HUES64 (cell line): ENCODE measurements at regions not wholly inside any gene's neighbourhood (a gene's known extent, or its start where the extent isn't known, plus 50 kb on each side); places are given as distances from the start of the nearest gene placed in this dataset.

Experiments used
- H3K27ac ChIP-seq: 2 replicates; pipeline ENCODE4 v1.7.0; 2013; ENCODE audit warnings: low read depth, low read length, inconsistent platforms
- H3K27me3 ChIP-seq: 2 replicates; pipeline ENCODE4 v1.6.1; 2013; ENCODE audit warnings: mild to moderate bottlenecking, low read length; ENCODE audit not compliant: insufficient read depth
- H3K36me3 ChIP-seq: 2 replicates; pipeline ENCODE4 v1.6.1; 2013; ENCODE audit warnings: mild to moderate bottlenecking, low read length; ENCODE audit not compliant: insufficient read depth
- H3K4me1 ChIP-seq: 2 replicates; pipeline ENCODE4 v1.6.1; 2013; ENCODE audit warnings: mild to moderate bottlenecking, low read length, moderate library complexity; ENCODE audit not compliant: insufficient read depth
- H3K4me3 ChIP-seq: 2 replicates; pipeline ENCODE4 v1.5.1; 2013; ENCODE audit warnings: mild to moderate bottlenecking, low read length, moderate library complexity
- H3K9ac ChIP-seq: 2 replicates; pipeline ENCODE4 v1.6.1; 2013; ENCODE audit warnings: mild to moderate bottlenecking, low read depth, low read length
- H3K9me3 ChIP-seq: 2 replicates; pipeline ENCODE4 v1.6.1; 2013; ENCODE audit warnings: low read depth, low read length; ENCODE audit not compliant: insufficient read depth
- WGBS: fragments of 150-250, 120-280 bp; methylation state at CpG from one replicate; pipeline ENCODE4 v1.1.7; 2013; ENCODE audit warnings: missing lambda C conversion rate; 5-methylcytosine and 5-hydroxymethylcytosine counted together

GRCh38 chr1:38129971-38130370, 83.4 kb upstream of the POU3F1 start:
- no peaks in the 10 kb centered on the region; the same call in 1 of the 2 replicates for H3K4me1 ChIP-seq
- H3K4me3 ChIP-seq: no peak overlapping the region
- no peaks in the 10 kb centered on the region for H3K36me3 ChIP-seq
- H3K9me3 ChIP-seq: no peaks in the 10 kb centered on the region
- no peaks in the 10 kb centered on the region; the same call in 1 of the 2 replicates for H3K27me3 ChIP-seq
- no peak overlapping the region for H3K27ac ChIP-seq
- no peak overlapping the region for H3K9ac ChIP-seq
- WGBS: 80% methylated on average over 2 of the region's 2 CpGs

- Histone ChIP-seq H3K4me3 (no peak overlapping the region), H3K4me1 (no peaks in the 10 kb centered on the region; the same call in 1 of the 2 replicates), H3K9ac (no peak overlapping the region), H3K27ac (no peak overlapping the region), H3K27me3 (no peaks in the 10 kb centered on the region), H3K9me3 (no peaks in the 10 kb centered on the region), H3K36me3 (no peaks in the 10 kb centered on the region)
- 78% methylated on average over 5 of the region's 5 CpGs for WGBS
These were observed 82.9 kb upstream of the POU3F1 start for GRCh38 chr1:38129473-38129872.

GRCh38 chr1:38128926-38129453, 82.4 kb upstream of the POU3F1 start:
- Histone ChIP-seq H3K27me3 (no peaks in the 10 kb centered on the region), H3K4me1 (no peaks in the 10 kb centered on the region; the same call in 1 of the 2 replicates), H3K4me3 (no peak overlapping the region), H3K27ac (no peak overlapping the region), H3K9me3 (no peaks in the 10 kb centered on the region), H3K9ac (no peak overlapping the region), H3K36me3 (no peaks in the 10 kb centered on the region)
- WGBS: 92% methylated on average over 9 of the region's 9 CpGs

- no peaks in the 10 kb centered on the region for H3K9me3 ChIP-seq
- H3K4me1 ChIP-seq: no peaks in the 10 kb centered on the region; the same call in 1 of the 2 replicates
- H3K27ac ChIP-seq: no peak overlapping the region
- 88% methylated on average over 2 of the region's 2 CpGs for WGBS
- no peaks in the 10 kb centered on the region for H3K27me3 ChIP-seq
- no peak overlapping the region for H3K9ac ChIP-seq
- no peak overlapping the region for H3K4me3 ChIP-seq
- H3K36me3 ChIP-seq: no peaks in the 10 kb centered on the region
These were observed 81.9 kb upstream of the POU3F1 start for GRCh38 chr1:38128511-38128910.

- WGBS: 80% methylated on average over 2 of the region's 2 CpGs
- no peaks in the 10 kb centered on the region for H3K36me3 ChIP-seq
- H3K9ac ChIP-seq: no peak overlapping the region
- no peak overlapping the region for H3K27ac ChIP-seq
- no peak overlapping the region for H3K4me3 ChIP-seq
- no peaks in the 10 kb centered on the region for H3K9me3 ChIP-seq
- H3K27me3 ChIP-seq: no peaks in the 10 kb centered on the region
- no peaks in the 10 kb centered on the region for H3K4me1 ChIP-seq
These were observed 80.8 kb upstream of the POU3F1 start for GRCh38 chr1:38127428-38127827.

GRCh38 chr1:38126970-38127369, 80.4 kb upstream of the POU3F1 start:
- 91% methylated on average over 8 of the region's 8 CpGs for WGBS
- H3K4me1 ChIP-seq: no peaks in the 10 kb centered on the region

GRCh38 chr1:38125837-38126520, 79.4 kb upstream of the POU3F1 start:
- H3K27me3 ChIP-seq: no peaks in the 10 kb centered on the region
- no peaks in the 10 kb centered on the region for H3K9me3 ChIP-seq
- WGBS: 88% methylated on average over 21 of the region's 21 CpGs
- no peaks in the 10 kb centered on the region for H3K4me1 ChIP-seq
- H3K27ac ChIP-seq: no peak overlapping the region
- no peak overlapping the region for H3K4me3 ChIP-seq
- no peaks in the 10 kb centered on the region for H3K36me3 ChIP-seq
- no peak overlapping the region for H3K9ac ChIP-seq

More at GRCh38 chr1:38126970-38127369, 80.4 kb upstream of the POU3F1 start:
- Histone ChIP-seq H3K4me3 (no peak overlapping the region), H3K9me3 (no peaks in the 10 kb centered on the region), H3K36me3 (no peaks in the 10 kb centered on the region), H3K9ac (no peak overlapping the region), H3K27me3 (no peaks in the 10 kb centered on the region), H3K27ac (no peak overlapping the region)

- H3K27ac ChIP-seq: no peak overlapping the region
- 74% methylated on average over 5 of the region's 5 CpGs for WGBS
- H3K4me1 ChIP-seq: no peaks in the 10 kb centered on the region
- no peaks in the 10 kb centered on the region for H3K9me3 ChIP-seq
- H3K4me3 ChIP-seq: no peak overlapping the region
- H3K27me3 ChIP-seq: no peaks in the 10 kb centered on the region
- no peak overlapping the region for H3K9ac ChIP-seq
- H3K36me3 ChIP-seq: no peaks in the 10 kb centered on the region
These were observed 78.4 kb upstream of the POU3F1 start for GRCh38 chr1:38125016-38125415.

- H3K36me3 ChIP-seq: no peaks in the 10 kb centered on the region
- 82% methylated on average over 18 of the region's 19 CpGs for WGBS
These were observed 77.0 kb upstream of the POU3F1 start for GRCh38 chr1:38123356-38124135.

GRCh38 chr1:38121231-38121680, 74.7 kb upstream of the POU3F1 start:
- no peaks in the 10 kb centered on the region for H3K27me3 ChIP-seq
- H3K27ac ChIP-seq: no peak overlapping the region
- no peaks in the 10 kb centered on the region for H3K36me3 ChIP-seq
- no peaks in the 10 kb centered on the region for H3K4me1 ChIP-seq
- H3K9me3 ChIP-seq: no peaks in the 10 kb centered on the region
- 83% methylated on average over 14 of the region's 14 CpGs for WGBS
- H3K9ac ChIP-seq: no peak overlapping the region
- no peak overlapping the region for H3K4me3 ChIP-seq

More at GRCh38 chr1:38123356-38124135, 77.0 kb upstream of the POU3F1 start:
- H3K27me3 ChIP-seq: no peaks in the 10 kb centered on the region
- no peak overlapping the region for H3K27ac ChIP-seq
- no peaks in the 10 kb centered on the region for H3K9me3 ChIP-seq
- no peak overlapping the region for H3K4me3 ChIP-seq
- no peaks in the 10 kb centered on the region for H3K4me1 ChIP-seq
- H3K9ac ChIP-seq: no peak overlapping the region

GRCh38 chr1:38120552-38121230, 74.1 kb upstream of the POU3F1 start:
- WGBS: 93% methylated on average over 5 of the region's 5 CpGs
- Histone ChIP-seq H3K9ac (no peak overlapping the region), H3K4me3 (no peak overlapping the region), H3K9me3 (no peaks in the 10 kb centered on the region), H3K27ac (no peak overlapping the region), H3K27me3 (no peaks in the 10 kb centered on the region), H3K4me1 (no peaks in the 10 kb centered on the region), H3K36me3 (no peaks in the 10 kb centered on the region)
